ENCODE measurements at regions not wholly inside any gene's neighbourhood (a gene's known extent, or its start where the extent isn't known, plus 50 kb on each side); places are given as distances from the start of the nearest gene placed in this dataset.

DNA sequence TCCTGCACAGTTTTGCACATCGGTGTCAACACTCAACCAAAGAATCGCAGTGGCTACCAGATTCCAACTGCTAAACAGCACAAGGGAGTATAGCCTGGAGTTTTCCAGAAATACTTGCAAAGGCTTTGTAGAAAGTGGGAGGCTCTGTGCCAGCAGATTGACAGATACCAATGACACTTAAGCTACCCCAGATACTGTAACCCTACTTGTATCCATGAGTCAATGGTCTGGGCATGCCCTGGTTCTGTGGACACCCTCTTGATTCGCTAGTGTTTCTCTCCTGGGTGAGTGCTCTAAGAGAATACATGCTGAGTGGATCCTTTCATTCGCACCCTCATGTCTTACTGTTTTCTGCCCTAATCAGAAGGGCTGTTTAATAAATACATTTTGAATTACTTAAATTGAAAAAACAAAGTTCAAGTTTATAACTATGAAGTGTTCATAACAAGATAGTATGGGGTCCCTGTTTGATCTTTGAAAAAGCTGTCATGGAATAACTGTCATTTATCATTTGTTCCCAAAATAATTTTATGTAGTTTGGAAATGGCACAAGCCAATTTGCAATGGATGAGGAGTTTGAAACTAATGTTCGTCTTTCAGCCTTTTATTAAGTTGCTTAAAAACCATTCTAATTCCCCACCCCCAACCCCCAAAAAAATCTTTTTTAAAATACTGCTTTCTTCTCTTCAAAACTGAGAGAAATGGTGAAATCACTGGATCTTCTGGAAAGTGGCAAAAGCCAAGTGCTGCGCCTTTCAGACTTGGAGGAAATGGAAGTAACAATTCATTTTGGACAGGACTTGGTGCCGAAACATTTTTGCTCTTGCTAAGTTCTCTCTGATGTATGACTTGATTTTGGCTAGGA is 600.5 kb upstream of the TENM4 start:
- no peak for ATAC-seq
- TF ChIP-seq ISL1 (CRISPR knock-in tag; IDR thresholded peaks at IDR 0.05) (no peak), TCF4 (CRISPR knock-in tag; IDR thresholded peaks at IDR 0.05; ENCODE audit: borderline replicate concordance) (no peak), ZFP3 (CRISPR knock-in tag; IDR thresholded peaks at IDR 0.05) (no peak), ZNF8 (CRISPR knock-in tag; IDR thresholded peaks at IDR 0.05) (no peak), ARNTL (CRISPR knock-in tag; IDR thresholded peaks at IDR 0.05; ENCODE audit: borderline replicate concordance, low read depth) (no peak), GLIS3 (CRISPR knock-in tag; IDR thresholded peaks at IDR 0.05) (no peak), ZNF565 (CRISPR knock-in tag; conservative IDR thresholded peaks at IDR 0.05; ENCODE audit: low read depth) (no peak), SNAI2 (CRISPR knock-in tag; IDR thresholded peaks at IDR 0.05) (no peak), CSDC2 (CRISPR knock-in tag; IDR thresholded peaks at IDR 0.05) (no peak), RARB (CRISPR knock-in tag; IDR thresholded peaks at IDR 0.05) (no peak), OSR1 (CRISPR knock-in tag; IDR thresholded peaks at IDR 0.05) (no peak), ZC3H10 (CRISPR knock-in tag; IDR thresholded peaks at IDR 0.05) (no peak), ZNF70 (CRISPR knock-in tag; IDR thresholded peaks at IDR 0.05) (no peak), TOX (CRISPR knock-in tag; IDR thresholded peaks at IDR 0.05; ENCODE audit: borderline replicate concordance) (no peak), TSHZ2 (CRISPR knock-in tag; IDR thresholded peaks at IDR 0.05) (no peak), PPARA (CRISPR knock-in tag; IDR thresholded peaks at IDR 0.05; ENCODE audit: borderline replicate concordance) (no peak)
- TF ChIP-seq, protein P1, sequence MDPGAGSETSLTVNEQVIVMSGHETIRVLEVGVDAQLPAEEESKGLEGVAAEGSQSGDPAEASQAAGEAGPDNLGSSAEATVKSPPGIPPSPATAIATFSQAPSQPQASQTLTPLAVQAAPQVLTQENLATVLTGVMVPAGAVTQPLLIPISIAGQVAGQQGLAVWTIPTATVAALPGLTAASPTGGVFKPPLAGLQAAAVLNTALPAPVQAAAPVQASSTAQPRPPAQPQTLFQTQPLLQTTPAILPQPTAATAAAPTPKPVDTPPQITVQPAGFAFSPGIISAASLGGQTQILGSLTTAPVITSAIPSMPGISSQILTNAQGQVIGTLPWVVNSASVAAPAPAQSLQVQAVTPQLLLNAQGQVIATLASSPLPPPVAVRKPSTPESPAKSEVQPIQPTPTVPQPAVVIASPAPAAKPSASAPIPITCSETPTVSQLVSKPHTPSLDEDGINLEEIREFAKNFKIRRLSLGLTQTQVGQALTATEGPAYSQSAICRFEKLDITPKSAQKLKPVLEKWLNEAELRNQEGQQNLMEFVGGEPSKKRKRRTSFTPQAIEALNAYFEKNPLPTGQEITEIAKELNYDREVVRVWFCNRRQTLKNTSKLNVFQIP (CRISPR knock-in tag; IDR thresholded peaks at IDR 0.05; ENCODE audit: borderline replicate concordance, low read depth), result no peak
- TF ChIP-seq, protein P2, sequence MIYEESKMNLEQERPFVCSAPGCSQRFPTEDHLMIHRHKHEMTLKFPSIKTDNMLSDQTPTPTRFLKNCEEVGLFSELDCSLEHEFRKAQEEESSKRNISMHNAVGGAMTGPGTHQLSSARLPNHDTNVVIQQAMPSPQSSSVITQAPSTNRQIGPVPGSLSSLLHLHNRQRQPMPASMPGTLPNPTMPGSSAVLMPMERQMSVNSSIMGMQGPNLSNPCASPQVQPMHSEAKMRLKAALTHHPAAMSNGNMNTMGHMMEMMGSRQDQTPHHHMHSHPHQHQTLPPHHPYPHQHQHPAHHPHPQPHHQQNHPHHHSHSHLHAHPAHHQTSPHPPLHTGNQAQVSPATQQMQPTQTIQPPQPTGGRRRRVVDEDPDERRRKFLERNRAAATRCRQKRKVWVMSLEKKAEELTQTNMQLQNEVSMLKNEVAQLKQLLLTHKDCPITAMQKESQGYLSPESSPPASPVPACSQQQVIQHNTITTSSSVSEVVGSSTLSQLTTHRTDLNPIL (CRISPR knock-in tag; IDR thresholded peaks at IDR 0.05; ENCODE audit: low read depth), result no peak
- TF ChIP-seq, protein P3, sequence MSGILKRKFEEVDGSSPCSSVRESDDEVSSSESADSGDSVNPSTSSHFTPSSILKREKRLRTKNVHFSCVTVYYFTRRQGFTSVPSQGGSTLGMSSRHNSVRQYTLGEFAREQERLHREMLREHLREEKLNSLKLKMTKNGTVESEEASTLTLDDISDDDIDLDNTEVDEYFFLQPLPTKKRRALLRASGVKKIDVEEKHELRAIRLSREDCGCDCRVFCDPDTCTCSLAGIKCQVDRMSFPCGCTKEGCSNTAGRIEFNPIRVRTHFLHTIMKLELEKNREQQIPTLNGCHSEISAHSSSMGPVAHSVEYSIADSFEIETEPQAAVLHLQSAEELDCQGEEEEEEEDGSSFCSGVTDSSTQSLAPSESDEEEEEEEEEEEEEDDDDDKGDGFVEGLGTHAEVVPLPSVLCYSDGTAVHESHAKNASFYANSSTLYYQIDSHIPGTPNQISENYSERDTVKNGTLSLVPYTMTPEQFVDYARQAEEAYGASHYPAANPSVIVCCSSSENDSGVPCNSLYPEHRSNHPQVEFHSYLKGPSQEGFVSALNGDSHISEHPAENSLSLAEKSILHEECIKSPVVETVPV (CRISPR knock-in tag; IDR thresholded peaks at IDR 0.05), result no peak

DNA sequence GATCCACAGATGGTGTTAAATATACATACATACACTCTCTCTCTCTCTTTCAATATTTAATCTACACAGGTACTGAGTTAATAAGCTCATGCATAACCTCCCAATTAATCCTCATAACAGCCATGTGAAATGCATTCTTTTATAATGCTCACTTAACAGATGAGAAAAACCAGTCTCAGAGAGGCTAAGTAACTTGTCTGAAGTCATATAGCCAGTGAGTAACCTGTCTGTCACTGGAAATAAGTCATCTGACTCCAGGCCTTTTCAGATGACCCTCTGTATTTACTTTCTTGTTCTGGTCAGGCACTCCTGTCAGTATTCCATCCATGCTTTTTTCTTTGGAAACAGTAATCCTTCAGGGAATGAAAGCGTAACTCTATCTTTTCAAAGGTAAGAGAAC is 594.0 kb upstream of the TENM4 start:
- ATAC-seq, result no peak
- no peak for TF ChIP-seq BACH2 (CRISPR knock-in tag; IDR thresholded peaks at IDR 0.05; ENCODE audit: borderline replicate concordance)
- TF ChIP-seq, protein P1 (CRISPR knock-in tag; IDR thresholded peaks at IDR 0.05; ENCODE audit: borderline replicate concordance, low read depth), result no peak
- TF ChIP-seq, protein P2 (CRISPR knock-in tag; IDR thresholded peaks at IDR 0.05; ENCODE audit: low read depth), result no peak
- TF ChIP-seq OSR1 (CRISPR knock-in tag; IDR thresholded peaks at IDR 0.05), result no peak
- TF ChIP-seq CSDC2 (CRISPR knock-in tag; IDR thresholded peaks at IDR 0.05), result no peak

Measured in SK-N-SH treated with all-trans-retinoic acid at 6 μM for 48 hours (cell line).